ENCODE measurements at regions not wholly inside any gene's neighbourhood (a gene's known extent, or its start where the extent isn't known, plus 50 kb on each side); places are given as distances from the start of the nearest gene placed in this dataset.

- DNase-seq (ENCODE audit: low read depth): no peak
- no peak overlapping the region for H3K4me3 ChIP-seq (ENCODE audit: control insufficient read depth, low read depth, low read length)
- TF ChIP-seq CTCF (IDR thresholded peaks at IDR 0.05; ENCODE audit: control insufficient read depth, insufficient read depth, low read depth, low read length, missing control alignments): no peak
Measured at GRCh38 chr18:73897517-73897916, 250.1 kb downstream of the FBXO15 start.

- no peak for TF ChIP-seq CTCF (IDR thresholded peaks at IDR 0.05; ENCODE audit: control insufficient read depth, insufficient read depth, low read depth, low read length, missing control alignments)
- no peak for DNase-seq (ENCODE audit: low read depth)
- H3K4me3 ChIP-seq (ENCODE audit: control insufficient read depth, low read depth, low read length): no peak overlapping the region
Measured at GRCh38 chr18:73896685-73897084, 250.9 kb downstream of the FBXO15 start.

GRCh38 chr18:73895701-73896100 is 251.9 kb downstream of the FBXO15 start:
- no peak overlapping the region for H3K4me3 ChIP-seq (ENCODE audit: control insufficient read depth, low read depth, low read length)
- no peak for DNase-seq (ENCODE audit: low read depth)
- no peak for TF ChIP-seq CTCF (IDR thresholded peaks at IDR 0.05; ENCODE audit: control insufficient read depth, insufficient read depth, low read depth, low read length, missing control alignments)

GRCh38 chr18:73893880-73894279 is 253.8 kb downstream of the FBXO15 start:
- no peak overlapping the region for H3K4me3 ChIP-seq (ENCODE audit: control insufficient read depth, low read depth, low read length)
- DNase-seq (ENCODE audit: low read depth): no peak
- TF ChIP-seq CTCF (IDR thresholded peaks at IDR 0.05; ENCODE audit: control insufficient read depth, insufficient read depth, low read depth, low read length, missing control alignments): no peak

- DNase-seq (ENCODE audit: low read depth): no peak
- no peak for TF ChIP-seq CTCF (IDR thresholded peaks at IDR 0.05; ENCODE audit: control insufficient read depth, insufficient read depth, low read depth, low read length, missing control alignments)
- no peak overlapping the region for H3K4me3 ChIP-seq (ENCODE audit: control insufficient read depth, low read depth, low read length)
Measured at GRCh38 chr18:73891572-73892421, 255.8 kb downstream of the FBXO15 start.

GRCh38 chr18:73888565-73888964 is 259.1 kb downstream of the FBXO15 start:
- DNase-seq (ENCODE audit: low read depth): no peak
- no peak overlapping the region for H3K4me3 ChIP-seq (ENCODE audit: control insufficient read depth, low read depth, low read length)
- TF ChIP-seq CTCF (IDR thresholded peaks at IDR 0.05; ENCODE audit: control insufficient read depth, insufficient read depth, low read depth, low read length, missing control alignments): no peak

Data from AG09309 (cell line).